ENCODE measurements at regions not wholly inside any gene's neighbourhood (a gene's known extent, or its start where the extent isn't known, plus 50 kb on each side); places are given as distances from the start of the nearest gene placed in this dataset.

DNA sequence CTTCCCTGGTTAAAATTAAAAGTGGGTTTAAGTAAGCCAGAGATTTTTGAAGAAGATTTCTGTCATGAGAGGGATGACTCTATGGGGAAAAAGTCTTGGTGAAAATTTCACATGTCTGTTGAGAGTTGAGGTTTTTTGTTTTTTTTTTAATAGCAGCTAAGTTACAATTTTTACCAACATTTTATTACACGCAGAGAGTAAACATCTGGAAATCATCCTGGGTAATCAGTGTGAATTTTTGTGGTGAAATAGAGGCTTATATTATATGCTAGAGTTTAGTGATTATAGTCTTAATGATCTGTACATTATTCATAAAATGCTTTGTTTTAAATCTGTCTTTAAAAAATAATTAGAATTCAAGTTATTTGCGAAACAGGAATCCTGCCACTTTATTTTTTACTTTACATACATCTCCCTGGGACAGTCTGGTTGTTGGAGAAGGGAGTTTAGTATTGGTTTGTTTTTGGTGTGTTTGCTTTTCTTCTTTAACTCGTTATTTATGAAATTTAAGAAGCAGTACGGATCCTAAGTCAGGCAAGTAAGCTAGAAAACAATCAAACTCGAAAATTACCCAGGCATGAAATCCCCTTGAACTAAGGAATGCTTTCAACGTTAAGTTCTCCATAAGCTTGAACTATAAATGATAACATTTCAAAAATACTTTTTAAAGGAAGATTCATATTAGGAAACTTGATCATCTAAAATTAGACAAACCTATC lies 143.4 kb upstream of the TSC22D2 start:
- DNase-seq, result no peak

DNA sequence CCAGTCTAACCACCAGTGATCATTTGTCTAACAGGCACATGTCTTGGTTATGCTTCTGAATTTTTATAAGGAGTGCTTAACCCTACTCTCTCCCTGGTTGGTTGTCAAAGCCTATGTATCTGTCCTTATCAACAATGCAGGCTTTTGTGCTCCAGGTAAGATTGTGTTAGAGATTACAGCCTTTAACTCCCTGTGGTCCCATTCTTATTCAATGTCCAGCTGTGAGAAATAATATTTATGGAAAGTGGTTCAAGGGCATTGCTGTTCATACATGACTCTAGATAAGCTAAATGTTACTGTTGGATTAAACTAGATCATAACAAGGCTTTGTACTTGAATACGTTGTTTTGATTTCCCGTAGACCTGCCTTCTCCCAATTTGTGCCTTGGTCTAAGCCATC lies 146.1 kb upstream of the TSC22D2 start:
- DNase-seq, result no peak

DNA sequence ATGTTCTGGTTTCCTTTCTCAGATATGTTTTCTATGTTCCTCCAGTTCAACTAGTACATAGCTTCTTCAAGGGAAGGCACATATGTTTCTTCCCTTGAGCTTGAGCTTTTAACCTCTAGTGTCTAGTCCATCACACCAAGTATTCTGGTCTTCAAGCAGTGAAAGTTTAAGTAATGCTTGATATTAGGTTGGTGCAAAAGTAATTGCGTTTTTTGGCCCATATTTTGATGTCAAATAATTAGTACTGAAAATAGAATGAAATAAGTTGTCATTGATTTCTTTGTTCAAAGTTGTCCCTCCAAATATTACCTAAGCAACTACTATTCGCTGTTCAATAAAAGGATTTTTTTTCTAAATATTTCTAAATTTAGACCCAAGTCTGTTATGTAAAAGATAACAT lies 146.7 kb upstream of the TSC22D2 start:
- no peak for DNase-seq

DNA sequence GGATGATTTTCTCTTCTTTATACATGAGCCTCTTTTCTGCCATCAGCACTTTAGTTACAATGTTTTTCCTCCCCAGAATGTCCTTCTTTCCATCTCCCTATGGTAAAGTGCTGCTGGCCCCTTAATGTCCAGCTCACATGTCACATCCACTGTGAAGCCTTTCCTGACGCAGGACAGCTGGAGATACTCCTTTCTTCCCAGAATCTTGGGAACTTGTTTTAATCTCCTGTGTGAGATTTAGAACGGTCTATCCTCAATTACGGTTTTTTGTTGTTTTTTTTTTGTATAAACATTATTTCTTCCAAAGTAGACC lies 147.7 kb upstream of the TSC22D2 start:
- DNase-seq, result no peak

DNA sequence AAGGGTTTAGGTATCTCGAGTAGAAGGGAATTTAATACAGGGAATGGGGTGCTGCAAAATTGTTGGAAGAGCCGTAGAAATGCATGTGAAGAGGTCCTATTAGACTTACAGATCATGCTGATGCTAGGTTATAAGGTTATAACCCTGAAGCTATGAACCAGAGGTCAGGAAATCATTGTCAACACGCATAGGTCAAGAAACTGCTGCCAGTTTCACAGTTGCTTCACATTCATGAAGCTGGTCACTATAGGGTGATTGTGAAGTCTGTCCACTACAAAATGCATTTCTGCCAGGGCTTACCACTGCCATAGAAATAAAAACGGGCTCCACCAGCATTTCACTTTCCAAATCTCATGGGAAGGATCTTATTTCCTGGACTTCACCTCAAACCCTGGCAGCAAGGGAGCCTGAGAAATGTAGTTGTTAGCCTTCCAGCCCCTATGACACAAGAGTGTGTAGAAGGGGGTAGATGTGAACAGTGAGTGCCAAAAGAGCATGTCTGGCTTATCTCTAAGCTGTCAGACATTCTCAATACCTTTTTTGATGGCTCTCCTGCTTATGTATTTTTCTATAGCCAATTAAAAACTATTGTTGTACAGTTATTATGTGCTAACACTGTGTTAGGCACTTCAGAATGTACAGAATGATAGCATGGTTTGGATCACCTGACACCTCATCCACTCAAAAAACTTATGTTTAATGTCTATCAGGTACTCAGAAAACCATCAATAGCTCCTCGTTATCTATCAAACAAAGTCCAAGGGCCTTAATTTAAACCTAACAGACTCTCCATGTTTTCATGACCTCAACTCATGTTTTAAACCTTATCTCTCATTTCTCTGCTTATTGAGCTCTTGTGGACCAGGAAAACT lies 148.3 kb upstream of the TSC22D2 start:
- DNase-seq, result no peak

DNA sequence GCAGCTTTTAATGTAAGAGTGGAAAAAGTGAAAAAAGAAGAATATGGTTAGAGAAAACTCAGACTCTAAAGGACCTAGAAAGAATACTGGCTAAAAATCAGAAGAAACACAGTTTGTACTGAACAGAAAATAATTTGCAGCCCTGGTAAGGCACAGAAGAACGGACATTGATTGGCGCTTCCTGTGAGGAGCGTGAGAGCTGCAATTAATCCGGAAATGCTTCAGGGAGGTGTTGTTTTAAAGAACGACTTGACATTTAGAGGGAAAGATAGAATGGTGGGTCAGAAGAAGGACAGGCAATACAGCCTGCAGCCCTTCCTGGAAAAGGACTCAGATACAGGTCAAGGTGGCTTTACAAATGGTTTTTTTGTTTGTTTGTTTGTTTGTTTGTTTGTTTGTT lies 151.3 kb upstream of the TSC22D2 start:
- no peak for DNase-seq

DNA sequence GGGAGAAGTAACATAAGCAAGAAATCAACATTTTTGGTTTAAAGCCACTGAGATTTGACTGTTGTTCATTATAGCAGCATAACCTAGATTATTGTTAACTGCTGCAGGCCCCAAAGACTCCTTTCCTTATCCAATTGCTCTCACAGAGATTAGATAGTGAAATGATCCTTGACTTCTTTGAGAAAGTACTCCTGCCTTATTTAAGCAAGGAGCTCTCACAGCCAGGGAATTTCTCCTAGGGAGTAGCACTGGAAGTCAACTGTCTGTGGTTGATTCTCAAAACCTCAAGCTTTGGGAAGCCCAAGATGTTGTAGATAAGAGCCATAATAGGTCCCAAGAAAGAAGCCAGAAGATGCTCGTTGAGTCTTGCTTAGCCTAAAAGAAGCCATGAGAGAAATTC lies 151.8 kb upstream of the TSC22D2 start:
- no peak for DNase-seq

DNA sequence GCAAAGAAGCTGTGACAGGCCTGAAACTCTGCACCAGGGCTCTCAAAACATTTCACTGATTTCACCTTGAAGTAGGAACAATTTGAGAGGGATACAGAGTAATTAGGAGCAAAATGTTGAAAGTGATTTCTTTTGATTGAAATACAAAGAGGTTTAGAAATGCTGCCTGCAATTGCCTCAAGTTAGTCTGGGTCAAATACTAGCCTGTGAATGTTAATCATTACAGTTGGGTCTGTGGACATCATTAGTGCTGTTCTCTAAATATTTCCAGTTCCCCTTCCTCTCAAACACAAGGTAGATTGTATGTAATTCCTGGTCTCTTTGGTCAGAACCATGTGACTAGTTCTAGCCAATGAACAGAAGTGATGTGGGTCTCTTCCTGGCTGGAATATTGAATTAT lies 152.3 kb upstream of the TSC22D2 start:
- no peak for DNase-seq

DNA sequence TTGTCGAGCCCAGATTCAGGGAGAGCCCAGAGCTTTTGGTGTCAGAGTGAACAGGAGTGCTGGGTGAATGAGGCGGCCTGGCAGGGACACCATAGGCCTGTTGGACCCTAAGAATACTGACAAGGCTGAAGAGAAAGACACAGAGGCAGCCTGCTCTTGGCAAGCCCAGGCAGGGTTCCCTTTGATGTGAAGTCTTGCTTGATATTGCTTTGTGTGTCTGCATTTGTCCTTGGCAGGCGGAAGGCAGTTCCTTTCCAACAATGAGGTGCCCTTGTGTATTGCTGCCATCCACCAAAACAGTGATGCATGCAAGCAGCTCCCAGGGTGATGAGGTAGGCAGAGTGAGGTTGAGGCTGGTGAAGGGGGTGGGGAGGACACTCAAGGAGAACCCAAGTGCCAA lies 152.7 kb upstream of the TSC22D2 start:
- DNase-seq, result no peak

DNA sequence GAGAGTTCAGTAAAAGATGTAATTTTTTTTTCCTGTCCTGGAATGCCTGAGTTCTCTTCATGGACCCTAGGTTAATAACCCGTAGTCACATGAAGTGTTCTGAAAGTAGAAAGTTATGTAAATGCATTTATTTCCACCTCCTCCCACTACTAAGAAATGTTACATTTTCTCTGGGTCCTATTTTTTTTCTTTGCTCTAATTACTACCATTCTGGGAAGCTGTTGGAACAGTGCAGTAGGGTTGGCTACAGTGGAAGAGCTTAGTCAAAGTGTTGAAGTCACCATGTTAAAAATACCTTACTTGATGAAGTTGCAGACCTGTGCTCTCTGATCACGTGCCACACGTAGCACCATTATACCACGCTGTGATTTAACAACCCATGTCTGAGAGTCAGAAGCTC lies 153.8 kb upstream of the TSC22D2 start:
- DNase-seq, result no peak

DNA sequence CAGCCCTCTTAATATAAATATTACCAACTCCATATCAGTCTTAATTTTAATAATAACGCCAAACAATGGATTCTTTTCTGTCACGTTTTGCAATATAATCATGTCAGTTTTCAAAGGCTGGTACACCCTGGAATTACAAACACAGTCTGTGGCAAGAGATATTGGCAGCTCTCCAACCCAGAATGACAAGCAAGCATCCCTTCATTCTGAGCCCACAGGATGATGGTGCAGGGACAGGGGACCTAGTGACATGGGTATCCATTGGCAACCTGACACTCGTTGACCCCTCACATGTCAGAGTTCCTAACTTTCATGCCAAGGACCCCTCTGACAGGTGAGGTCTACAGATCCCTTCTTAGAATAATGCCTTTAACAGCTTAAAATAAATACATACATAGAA lies 154.5 kb upstream of the TSC22D2 start:
- DNase-seq, result no peak

DNA sequence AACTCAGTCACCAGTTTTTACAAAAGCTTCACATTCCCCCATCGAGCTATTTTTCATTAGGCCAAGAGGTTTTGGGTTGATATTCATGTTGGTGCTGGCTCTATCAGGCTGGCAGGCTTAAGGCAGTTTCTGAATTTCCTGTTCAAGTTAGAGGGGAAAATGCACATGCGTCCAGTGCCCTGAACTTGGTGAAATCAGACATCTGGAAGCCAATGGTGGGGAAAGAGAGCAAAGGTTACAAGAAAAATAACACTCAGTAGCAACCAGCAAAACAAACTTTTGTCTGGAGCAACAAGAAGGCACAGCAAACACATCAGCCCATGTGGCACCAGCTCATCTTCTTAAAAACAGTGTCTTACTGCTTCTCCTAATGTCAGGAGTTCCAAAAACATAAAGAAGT lies 155.6 kb upstream of the TSC22D2 start:
- no peak for DNase-seq

DNA sequence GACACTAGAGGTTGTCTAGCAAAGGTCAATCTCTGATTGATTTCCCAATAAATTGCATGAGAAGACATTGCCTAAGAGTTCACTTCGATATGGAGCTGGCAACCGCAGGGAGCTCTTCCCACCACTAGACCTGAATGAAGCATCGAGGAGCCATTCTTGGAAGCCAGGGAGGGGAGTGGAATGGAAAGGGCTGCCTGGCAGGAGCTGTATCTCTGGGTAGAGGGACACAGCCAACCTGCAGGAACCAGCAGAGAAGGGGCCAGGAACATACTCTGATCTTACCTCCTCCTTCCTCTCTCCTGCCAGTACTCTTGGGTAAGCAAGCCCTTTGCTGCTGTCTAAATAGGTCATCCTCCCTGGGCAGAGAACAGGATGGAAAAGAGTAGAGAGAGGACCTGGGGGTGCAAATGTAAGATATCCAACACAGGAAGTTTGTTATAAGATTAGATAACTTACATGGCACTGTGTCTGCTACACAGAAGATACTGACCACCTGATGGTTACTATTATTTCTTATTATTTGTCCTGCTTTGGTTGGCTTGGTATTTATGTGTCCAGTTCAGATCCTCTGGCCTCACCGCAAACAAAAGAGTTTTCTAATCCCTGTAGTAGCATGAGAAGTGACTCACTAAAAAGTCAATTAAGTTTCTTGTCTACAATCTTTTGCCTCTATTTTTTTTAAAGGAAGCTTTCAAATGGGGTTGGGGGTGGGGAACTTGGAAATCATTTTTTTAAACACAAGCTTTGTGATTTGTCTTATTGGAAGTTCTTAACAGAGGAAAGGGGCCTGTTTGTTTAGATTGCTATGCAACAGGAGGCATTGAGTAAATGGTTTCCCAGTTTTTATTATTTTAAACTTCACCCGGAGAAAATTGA lies 156.7 kb upstream of the TSC22D2 start:
- DNase-seq, result no peak

DNA sequence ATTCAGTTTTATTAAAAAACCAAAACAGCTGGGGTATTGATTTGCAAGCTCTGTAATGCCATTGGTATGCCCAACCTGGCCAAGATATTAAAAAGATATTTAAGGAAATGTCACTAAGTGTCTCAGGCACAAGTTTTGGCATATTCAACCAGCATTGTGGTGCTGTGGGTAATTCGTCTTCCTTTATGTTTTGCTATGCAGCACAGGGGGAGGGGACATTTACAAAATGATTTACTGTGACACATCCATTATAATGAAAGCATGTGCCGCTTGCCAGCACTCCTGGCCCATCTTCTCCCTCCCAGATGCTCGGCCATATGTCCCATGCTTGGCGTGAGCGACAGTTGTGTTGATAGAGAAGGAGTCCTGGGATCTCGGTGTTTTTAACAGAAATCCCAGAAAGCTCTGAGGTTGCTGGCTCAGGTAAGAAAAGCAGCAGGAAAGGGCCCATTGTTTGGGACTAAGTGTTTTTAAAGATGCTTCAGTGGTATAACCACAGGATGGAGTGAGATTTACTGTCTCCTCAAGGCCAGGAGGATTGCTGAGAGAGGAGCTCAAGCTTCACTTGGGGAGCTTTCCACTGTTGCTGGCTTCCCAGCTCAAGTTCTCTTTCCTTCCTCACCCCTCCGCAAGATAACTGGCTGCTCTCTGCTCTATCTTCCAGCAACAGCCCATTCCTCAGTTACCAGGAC lies 158.2 kb upstream of the TSC22D2 start:
- no peak for DNase-seq

DNA sequence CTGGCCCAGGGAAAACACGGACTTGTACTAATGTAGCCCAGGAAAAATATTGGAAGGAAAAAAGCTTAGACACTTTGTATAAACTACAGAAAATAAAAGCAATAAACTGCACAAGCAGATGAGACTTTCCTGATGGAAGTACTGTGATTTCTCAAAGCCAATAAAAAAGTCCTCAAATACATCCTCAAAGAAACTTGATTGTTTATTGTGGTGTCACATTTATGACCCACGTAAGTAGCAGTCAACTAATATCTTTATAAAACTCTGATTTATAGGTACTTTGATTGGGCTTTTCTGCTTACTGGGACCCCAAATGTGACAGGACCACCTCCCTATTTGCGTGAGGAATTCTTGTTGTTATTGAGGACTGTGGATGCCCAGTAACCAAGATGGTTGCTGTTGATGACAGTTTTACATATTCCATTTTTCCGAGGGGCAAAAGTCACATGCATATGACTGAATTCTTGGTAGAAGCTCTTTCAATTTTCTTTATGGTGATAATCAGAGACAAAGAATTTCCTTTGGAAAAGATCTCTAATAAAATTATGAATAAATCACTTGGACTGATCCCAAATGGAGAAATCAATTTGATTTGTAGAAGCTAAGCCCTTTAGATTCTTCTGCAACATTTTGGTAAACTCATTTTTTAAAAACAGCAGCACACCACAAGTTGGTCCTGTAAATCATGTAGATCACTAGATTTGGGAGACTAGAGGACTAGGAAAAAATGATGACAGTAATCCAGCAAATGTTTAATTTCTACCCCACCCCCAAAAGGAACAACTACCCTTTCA lies 159.0 kb upstream of the TSC22D2 start:
- no peak for DNase-seq

DNA sequence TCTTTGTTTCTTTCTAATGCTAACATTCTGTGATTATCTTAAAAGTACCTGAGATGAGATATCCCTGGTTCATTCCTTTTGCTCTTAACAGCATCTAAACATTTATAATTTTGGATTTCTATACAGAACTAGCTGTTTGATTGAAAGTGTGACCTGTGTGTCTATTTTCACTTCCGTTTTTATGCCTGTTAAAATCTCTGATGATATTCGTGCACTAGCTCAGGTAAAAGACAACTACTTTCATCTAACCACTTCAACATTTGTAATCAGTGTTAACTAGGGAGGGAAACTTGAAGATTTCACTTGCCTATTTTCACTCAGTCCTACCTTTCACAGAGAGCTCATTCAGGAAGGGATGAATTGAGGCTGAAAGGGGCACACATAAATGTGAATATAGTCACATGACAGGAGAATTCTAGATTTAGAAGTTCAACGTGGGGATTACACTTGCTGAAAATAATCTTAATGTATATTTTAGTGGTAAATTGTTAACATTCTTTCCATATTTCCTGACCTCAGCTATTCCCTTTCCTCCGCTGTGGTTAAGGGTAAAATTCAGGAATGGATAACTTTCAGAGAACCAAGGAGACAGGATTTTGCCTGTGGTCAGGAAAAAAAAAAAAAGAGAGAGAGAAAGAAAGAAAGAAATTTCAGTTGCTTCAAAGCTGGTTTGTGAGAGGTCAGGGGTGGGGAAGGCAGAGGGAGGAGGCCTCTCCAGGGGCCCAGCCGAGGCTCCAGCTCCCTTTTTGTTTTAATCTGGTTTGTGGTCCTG lies 159.8 kb upstream of the TSC22D2 start:
- DNase-seq, result no peak

DNA sequence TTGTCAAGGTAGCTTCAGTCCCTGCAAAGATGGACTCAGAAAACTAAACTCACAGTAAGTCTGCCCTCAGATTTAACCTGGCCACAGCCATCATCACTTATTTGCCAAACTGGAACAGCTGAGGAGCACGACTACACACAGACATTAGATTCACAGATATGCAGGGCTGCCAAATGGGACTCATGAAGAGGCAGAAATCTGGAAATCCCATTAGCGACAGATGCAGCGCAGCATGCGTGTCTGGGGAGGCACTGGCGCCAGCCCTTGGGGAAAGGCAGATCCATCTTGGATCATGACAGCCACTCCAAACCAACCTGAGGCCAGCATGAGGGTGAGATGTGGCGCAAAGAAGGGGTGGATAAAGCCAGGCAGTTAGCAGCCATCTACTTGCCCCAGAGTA lies 160.7 kb upstream of the TSC22D2 start:
- no peak for DNase-seq

DNA sequence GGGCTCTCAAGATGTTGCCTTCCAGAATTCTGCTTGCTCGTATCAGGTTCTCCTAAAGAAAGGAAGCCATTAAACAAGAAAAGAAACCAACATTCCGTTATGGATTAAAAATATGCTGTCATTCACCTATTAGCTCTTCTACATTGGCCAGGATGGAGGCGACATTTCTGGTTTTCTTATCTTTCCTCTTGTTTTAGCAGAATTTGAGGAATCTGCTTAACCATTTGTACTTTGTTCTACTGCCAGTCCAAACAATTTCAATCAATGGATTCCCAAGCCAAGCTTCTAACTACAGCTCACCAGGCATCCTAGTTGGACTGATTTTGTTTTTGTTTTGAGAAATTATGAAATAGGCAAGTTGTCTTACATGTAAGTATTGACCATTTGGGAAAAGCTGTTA lies 164.6 kb upstream of the TSC22D2 start:
- DNase-seq, result no peak

DNA sequence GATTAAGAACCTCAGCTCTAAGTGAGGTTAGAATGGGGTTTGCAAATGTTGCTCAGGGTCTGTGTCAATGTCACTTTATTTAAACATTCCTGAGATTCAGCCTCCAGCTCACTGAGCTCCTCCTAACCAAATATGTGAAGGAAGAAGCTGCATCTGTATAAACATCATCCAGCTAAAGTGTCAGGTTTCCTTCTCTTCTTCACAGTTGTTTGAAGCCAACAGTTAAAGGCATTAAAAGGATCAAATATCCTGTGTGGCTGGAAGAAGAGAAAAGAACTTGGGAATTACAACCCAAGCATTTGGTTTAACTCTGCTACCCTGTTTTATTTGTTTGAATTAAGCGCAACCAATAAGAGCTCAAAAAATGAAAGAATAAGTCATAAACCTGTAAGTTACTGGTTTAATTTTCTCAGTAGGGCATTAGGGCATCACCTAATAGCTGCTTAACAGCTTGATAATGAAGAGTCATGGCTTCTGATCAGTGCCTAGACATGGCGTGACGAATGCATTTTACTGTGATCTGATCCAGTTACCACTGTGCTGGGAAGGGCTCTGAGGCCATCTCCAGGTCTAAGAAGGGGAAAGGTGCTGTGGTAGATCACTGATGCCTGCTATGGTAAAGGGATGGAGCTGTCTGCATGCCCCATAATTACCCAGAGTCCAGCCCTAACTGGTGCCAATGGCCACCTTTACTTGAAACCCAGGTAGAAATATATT lies 165.7 kb upstream of the TSC22D2 start:
- no peak for DNase-seq

DNA sequence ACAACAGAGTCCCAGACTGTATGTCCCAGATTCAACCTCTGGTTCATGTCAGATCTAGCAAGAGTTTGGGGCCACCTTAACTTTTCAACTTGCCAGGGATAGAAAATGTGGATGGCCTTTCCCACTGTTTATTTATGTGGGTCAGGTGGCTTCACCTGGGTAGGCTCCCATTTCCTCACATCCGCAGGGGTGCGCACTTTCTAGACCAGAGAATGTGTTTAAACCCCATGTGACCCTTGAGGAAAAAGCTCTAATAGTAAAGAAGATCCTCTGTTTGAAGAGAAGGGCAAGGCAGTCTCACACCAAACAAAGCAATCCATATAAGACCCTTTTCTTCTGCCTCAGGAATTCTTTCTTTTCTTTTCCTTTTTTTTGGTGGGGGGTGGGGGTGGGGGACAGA lies 167.2 kb upstream of the TSC22D2 start:
- DNase-seq, result no peak

DNA sequence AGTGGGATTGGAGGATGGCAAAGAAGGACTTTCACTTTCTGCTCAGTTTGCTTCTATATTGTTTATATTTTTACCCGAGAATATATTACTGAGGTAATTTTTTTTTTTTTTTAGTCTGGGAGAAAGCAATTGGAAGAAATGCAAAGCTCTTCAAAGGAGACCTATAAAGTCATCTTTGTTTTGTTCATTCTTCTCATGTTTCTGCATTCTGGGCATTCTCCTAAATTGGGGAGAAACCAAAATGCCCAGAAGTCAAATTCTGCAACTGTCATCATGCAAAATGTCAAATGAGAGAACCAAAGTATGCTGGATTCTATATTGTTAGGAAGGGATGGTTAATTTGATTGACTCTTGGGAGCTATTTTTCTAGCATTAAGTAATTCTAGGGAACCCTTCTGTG lies 168.3 kb upstream of the TSC22D2 start:
- no peak for DNase-seq
